ENCODE measurements at regions not wholly inside any gene's neighbourhood (a gene's known extent, or its start where the extent isn't known, plus 50 kb on each side); places are given as distances from the start of the nearest gene placed in this dataset.

- TF ChIP-seq, protein P1, sequence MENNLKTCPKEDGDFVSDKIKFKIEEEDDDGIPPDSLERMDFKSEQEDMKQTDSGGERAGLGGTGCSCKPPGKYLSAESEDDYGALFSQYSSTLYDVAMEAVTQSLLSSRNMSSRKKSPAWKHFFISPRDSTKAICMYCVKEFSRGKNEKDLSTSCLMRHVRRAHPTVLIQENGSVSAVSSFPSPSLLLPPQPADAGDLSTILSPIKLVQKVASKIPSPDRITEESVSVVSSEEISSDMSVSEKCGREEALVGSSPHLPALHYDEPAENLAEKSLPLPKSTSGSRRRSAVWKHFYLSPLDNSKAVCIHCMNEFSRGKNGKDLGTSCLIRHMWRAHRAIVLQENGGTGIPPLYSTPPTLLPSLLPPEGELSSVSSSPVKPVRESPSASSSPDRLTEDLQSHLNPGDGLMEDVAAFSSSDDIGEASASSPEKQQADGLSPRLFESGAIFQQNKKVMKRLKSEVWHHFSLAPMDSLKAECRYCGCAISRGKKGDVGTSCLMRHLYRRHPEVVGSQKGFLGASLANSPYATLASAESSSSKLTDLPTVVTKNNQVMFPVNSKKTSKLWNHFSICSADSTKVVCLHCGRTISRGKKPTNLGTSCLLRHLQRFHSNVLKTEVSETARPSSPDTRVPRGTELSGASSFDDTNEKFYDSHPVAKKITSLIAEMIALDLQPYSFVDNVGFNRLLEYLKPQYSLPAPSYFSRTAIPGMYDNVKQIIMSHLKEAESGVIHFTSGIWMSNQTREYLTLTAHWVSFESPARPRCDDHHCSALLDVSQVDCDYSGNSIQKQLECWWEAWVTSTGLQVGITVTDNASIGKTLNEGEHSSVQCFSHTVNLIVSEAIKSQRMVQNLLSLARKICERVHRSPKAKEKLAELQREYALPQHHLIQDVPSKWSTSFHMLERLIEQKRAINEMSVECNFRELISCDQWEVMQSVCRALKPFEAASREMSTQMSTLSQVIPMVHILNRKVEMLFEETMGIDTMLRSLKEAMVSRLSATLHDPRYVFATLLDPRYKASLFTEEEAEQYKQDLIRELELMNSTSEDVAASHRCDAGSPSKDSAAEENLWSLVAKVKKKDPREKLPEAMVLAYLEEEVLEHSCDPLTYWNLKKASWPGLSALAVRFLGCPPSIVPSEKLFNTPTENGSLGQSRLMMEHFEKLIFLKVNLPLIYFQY (CRISPR knock-in tag; IDR thresholded peaks at IDR 0.05; ENCODE audit: borderline replicate concordance) = no peak
- TF ChIP-seq, protein P2, sequence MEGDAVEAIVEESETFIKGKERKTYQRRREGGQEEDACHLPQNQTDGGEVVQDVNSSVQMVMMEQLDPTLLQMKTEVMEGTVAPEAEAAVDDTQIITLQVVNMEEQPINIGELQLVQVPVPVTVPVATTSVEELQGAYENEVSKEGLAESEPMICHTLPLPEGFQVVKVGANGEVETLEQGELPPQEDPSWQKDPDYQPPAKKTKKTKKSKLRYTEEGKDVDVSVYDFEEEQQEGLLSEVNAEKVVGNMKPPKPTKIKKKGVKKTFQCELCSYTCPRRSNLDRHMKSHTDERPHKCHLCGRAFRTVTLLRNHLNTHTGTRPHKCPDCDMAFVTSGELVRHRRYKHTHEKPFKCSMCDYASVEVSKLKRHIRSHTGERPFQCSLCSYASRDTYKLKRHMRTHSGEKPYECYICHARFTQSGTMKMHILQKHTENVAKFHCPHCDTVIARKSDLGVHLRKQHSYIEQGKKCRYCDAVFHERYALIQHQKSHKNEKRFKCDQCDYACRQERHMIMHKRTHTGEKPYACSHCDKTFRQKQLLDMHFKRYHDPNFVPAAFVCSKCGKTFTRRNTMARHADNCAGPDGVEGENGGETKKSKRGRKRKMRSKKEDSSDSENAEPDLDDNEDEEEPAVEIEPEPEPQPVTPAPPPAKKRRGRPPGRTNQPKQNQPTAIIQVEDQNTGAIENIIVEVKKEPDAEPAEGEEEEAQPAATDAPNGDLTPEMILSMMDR (CRISPR knock-in tag; IDR thresholded peaks at IDR 0.05) = no peak
- no peak for TF ChIP-seq HOXA3 (CRISPR knock-in tag; IDR thresholded peaks at IDR 0.05)
These were observed 362.3 kb downstream of the PMP22 start (continued) for GRCh38 chr17:14902803-14903202.

- Histone ChIP-seq H3K4me3 (replicated peaks in 1 of 3; ENCODE audit: insufficient read depth in 1 of 3, low read depth in 2 of 3, low read length in 3 of 3) (no peak overlapping the region), H2AFZ (ENCODE audit: low read length) (no peak overlapping the region), H3K9me3 (ENCODE audit: low read length) (no peaks in the 10 kb centered on the region), H3K36me3 (replicated peaks in 1 of 2; ENCODE audit: control insufficient read depth in 1 of 2, insufficient read depth in 2 of 2, low read length in 2 of 2) (no peaks in the 10 kb centered on the region), H3K4me1 (ENCODE audit: insufficient read depth, low read length) (no peaks in the 10 kb centered on the region), H3K79me2 (ENCODE audit: insufficient read depth, low read length) (no peaks in the 10 kb centered on the region), H3K27me3 (ENCODE audit: control insufficient read depth in 1 of 2, insufficient read depth in 2 of 2, low read length in 2 of 2) (no peaks in the 10 kb centered on the region), H3K9ac (ENCODE audit: insufficient read depth, low read depth, low read length) (no peak overlapping the region), H3K27ac (ENCODE audit: extremely low read length, insufficient read depth, low read length) (no peak overlapping the region), H3K4me2 (ENCODE audit: low read depth, low read length) (no peak overlapping the region), H4K20me1 (ENCODE audit: insufficient read depth, low read length) (no peaks in the 10 kb centered on the region)
- ATAC-seq (no peak), FAIRE-seq (no peak), DNase-seq (ENCODE audit: low spot score) (no peak)
- TF ChIP-seq, protein P3, sequence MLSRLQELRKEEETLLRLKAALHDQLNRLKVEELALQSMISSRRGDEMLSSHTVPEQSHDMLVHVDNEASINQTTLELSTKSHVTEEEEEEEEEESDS (CRISPR knock-in tag; IDR thresholded peaks at IDR 0.05; ENCODE audit: borderline replicate concordance) = no peak
- TF ChIP-seq POGZ (CRISPR knock-in tag; IDR thresholded peaks at IDR 0.05) (no peak), MAFF (IDR thresholded peaks at IDR 0.05; ENCODE audit: low read depth, low read length) (no peak), PAF1 (CRISPR knock-in tag; IDR thresholded peaks at IDR 0.05) (no peak), SIN3A (IDR thresholded peaks at IDR 0.05; ENCODE audit: borderline replicate concordance, low read depth, low read length) (no peak)
- ChIA-PET POLR2A (no interaction called here), CTCF (ENCODE audit: low intra/inter-chr PET ratio, low total read pairs) (no interaction called here)
- in situ Hi-C loops (cut with HindIII; ENCODE audit: extremely low pct_ligation_motif_present, low pct_unique_long_range_greater_than_20kb) (no loop called here), intact Hi-C loops (cut with micrococcal nuclease; ENCODE audit: unreplicated experiment) (no loop called here)
- BruUV-seq (replicated peaks) = no TSS peak
- 37% methylated on average over 3 of the region's 3 CpGs for WGBS (ENCODE audit: low lambda C conversion rate)
These were observed 362.8 kb downstream of the PMP22 start for GRCh38 chr17:14902297-14902696.

Measured in HepG2 (cell line).